ENCODE measurements at regions not wholly inside any gene's neighbourhood (a gene's known extent, or its start where the extent isn't known, plus 50 kb on each side); places are given as distances from the start of the nearest gene placed in this dataset.

- WGBS (ENCODE audit: insufficient coverage, low lambda C conversion rate), result 50% methylated on average over 2 of the region's 10 CpGs
Observed at GRCh38 chr20:51104960-51105920, 82.3 kb upstream of the KCNG1 start.

GRCh38 chr20:51100617-51101016, 77.7 kb upstream of the KCNG1 start:
- no peaks in the 10 kb centered on the region for H3K36me3 ChIP-seq (ENCODE audit: control insufficient read depth, insufficient read depth, low read length)
- no peak for DNase-seq
- H3K9me3 ChIP-seq (ENCODE audit: control insufficient read depth, low read depth, low read length), result no peaks in the 10 kb centered on the region
- no peak overlapping the region for H3K27ac ChIP-seq (ENCODE audit: low read length)
- no CpG with 5 or more reads among the region's 2 CpGs for WGBS (ENCODE audit: insufficient coverage, low lambda C conversion rate)
- H3K4me3 ChIP-seq (ENCODE audit: low read length), result no peak overlapping the region
- H3K4me1 ChIP-seq (ENCODE audit: control insufficient read depth, insufficient read depth, low read length), result peaks cover 26% of the 10 kb centered on the region
- H3K27me3 ChIP-seq (ENCODE audit: control insufficient read depth, insufficient read depth, low read length), result no peaks in the 10 kb centered on the region

More at GRCh38 chr20:51104960-51105920, 82.3 kb upstream of the KCNG1 start:
- peak in 1 of 2 donors; percentile 51 for DNase-seq
- H3K27ac ChIP-seq (ENCODE audit: low read length), result peak overlapping the region; percentile 50
- H3K4me1 ChIP-seq (ENCODE audit: control insufficient read depth, insufficient read depth, low read length), result peaks cover 7% of the 10 kb centered on the region
- no peaks in the 10 kb centered on the region for H3K9me3 ChIP-seq (ENCODE audit: control insufficient read depth, low read depth, low read length)
- H3K27me3 ChIP-seq (ENCODE audit: control insufficient read depth, insufficient read depth, low read length), result peaks cover 4% of the 10 kb centered on the region
- H3K4me3 ChIP-seq (ENCODE audit: low read length), result no peak overlapping the region
- no peaks in the 10 kb centered on the region for H3K36me3 ChIP-seq (ENCODE audit: control insufficient read depth, insufficient read depth, low read length)

- DNase-seq, result no peak
- no peak overlapping the region for H3K4me3 ChIP-seq (ENCODE audit: low read length)
- no peaks in the 10 kb centered on the region for H3K27me3 ChIP-seq (ENCODE audit: control insufficient read depth, insufficient read depth, low read length)
- H3K27ac ChIP-seq (ENCODE audit: low read length), result peak overlapping the region; percentile 85
- H3K4me1 ChIP-seq (ENCODE audit: control insufficient read depth, insufficient read depth, low read length), result peaks cover 22% of the 10 kb centered on the region
- WGBS (ENCODE audit: insufficient coverage, low lambda C conversion rate), result no CpG with 5 or more reads among the region's 1 CpG
- no peaks in the 10 kb centered on the region for H3K36me3 ChIP-seq (ENCODE audit: control insufficient read depth, insufficient read depth, low read length)
- no peaks in the 10 kb centered on the region for H3K9me3 ChIP-seq (ENCODE audit: control insufficient read depth, low read depth, low read length)
Observed at GRCh38 chr20:51098284-51098810, 75.4 kb upstream of the KCNG1 start.

GRCh38 chr20:51097351-51098120, 74.6 kb upstream of the KCNG1 start:
- WGBS (ENCODE audit: insufficient coverage, low lambda C conversion rate), result no CpG with 5 or more reads among the region's 8 CpGs
- Histone ChIP-seq H3K27ac (ENCODE audit: low read length) (peak overlapping the region; percentile 85), H3K4me3 (ENCODE audit: low read length) (no peak overlapping the region), H3K4me1 (ENCODE audit: control insufficient read depth, insufficient read depth, low read length) (peaks cover 22% of the 10 kb centered on the region), H3K27me3 (ENCODE audit: control insufficient read depth, insufficient read depth, low read length) (no peaks in the 10 kb centered on the region), H3K9me3 (ENCODE audit: control insufficient read depth, low read depth, low read length) (no peaks in the 10 kb centered on the region), H3K36me3 (ENCODE audit: control insufficient read depth, insufficient read depth, low read length) (no peaks in the 10 kb centered on the region)
- DNase-seq, result peak; percentile 58 to 92

- Histone ChIP-seq H3K4me1 (ENCODE audit: control insufficient read depth, insufficient read depth, low read length) (peaks cover 22% of the 10 kb centered on the region), H3K36me3 (ENCODE audit: control insufficient read depth, insufficient read depth, low read length) (no peaks in the 10 kb centered on the region), H3K9me3 (ENCODE audit: control insufficient read depth, low read depth, low read length) (no peaks in the 10 kb centered on the region), H3K4me3 (ENCODE audit: low read length) (no peak overlapping the region), H3K27me3 (ENCODE audit: control insufficient read depth, insufficient read depth, low read length) (no peaks in the 10 kb centered on the region), H3K27ac (ENCODE audit: low read length) (peak overlapping the region; percentile 85)
- WGBS (ENCODE audit: insufficient coverage, low lambda C conversion rate), result no CpG with 5 or more reads among the region's 13 CpGs
- DNase-seq, result peak in 1 of 2 donors; percentile 59
Observed at GRCh38 chr20:51096582-51097267, 73.8 kb upstream of the KCNG1 start.

- Histone ChIP-seq H3K4me1 (ENCODE audit: control insufficient read depth, insufficient read depth, low read length) (peaks cover 19% of the 10 kb centered on the region), H3K4me3 (ENCODE audit: low read length) (no peak overlapping the region), H3K27ac (ENCODE audit: low read length) (peak overlapping the region; percentile 85), H3K9me3 (ENCODE audit: control insufficient read depth, low read depth, low read length) (no peaks in the 10 kb centered on the region), H3K36me3 (ENCODE audit: control insufficient read depth, insufficient read depth, low read length) (no peaks in the 10 kb centered on the region), H3K27me3 (ENCODE audit: control insufficient read depth, insufficient read depth, low read length) (peaks cover 5% of the 10 kb centered on the region)
- DNase-seq, result no peak
- whole genome bisulfite sequencing (ENCODE audit: insufficient coverage, low lambda C conversion rate), result 90% methylated on average over 2 of the region's 7 CpGs
Observed at GRCh38 chr20:51095633-51096521, 73.0 kb upstream of the KCNG1 start.

GRCh38 chr20:51094221-51094620, 71.3 kb upstream of the KCNG1 start:
- Histone ChIP-seq H3K36me3 (ENCODE audit: control insufficient read depth, insufficient read depth, low read length) (no peaks in the 10 kb centered on the region), H3K27ac (ENCODE audit: low read length) (no peak overlapping the region), H3K4me1 (ENCODE audit: control insufficient read depth, insufficient read depth, low read length) (peaks cover 19% of the 10 kb centered on the region), H3K27me3 (ENCODE audit: control insufficient read depth, insufficient read depth, low read length) (peaks cover 5% of the 10 kb centered on the region), H3K9me3 (ENCODE audit: control insufficient read depth, low read depth, low read length) (no peaks in the 10 kb centered on the region), H3K4me3 (ENCODE audit: low read length) (no peak overlapping the region)
- 100% methylated on average over 1 of the region's 4 CpGs for WGBS (ENCODE audit: insufficient coverage, low lambda C conversion rate)
- DNase-seq, result no peak

- Histone ChIP-seq H3K4me3 (ENCODE audit: low read length) (no peak overlapping the region), H3K27ac (ENCODE audit: low read length) (no peak overlapping the region), H3K4me1 (ENCODE audit: control insufficient read depth, insufficient read depth, low read length) (peaks cover 19% of the 10 kb centered on the region), H3K9me3 (ENCODE audit: control insufficient read depth, low read depth, low read length) (no peaks in the 10 kb centered on the region), H3K27me3 (ENCODE audit: control insufficient read depth, insufficient read depth, low read length) (peaks cover 5% of the 10 kb centered on the region), H3K36me3 (ENCODE audit: control insufficient read depth, insufficient read depth, low read length) (no peaks in the 10 kb centered on the region)
- no peak for DNase-seq
- no CpG with 5 or more reads among the region's 7 CpGs for WGBS (ENCODE audit: insufficient coverage, low lambda C conversion rate)
Observed at GRCh38 chr20:51093240-51093763, 70.4 kb upstream of the KCNG1 start.

GRCh38 chr20:51092338-51092737, 69.4 kb upstream of the KCNG1 start:
- 17% methylated on average over 1 of the region's 4 CpGs for WGBS (ENCODE audit: insufficient coverage, low lambda C conversion rate)
- DNase-seq, result no peak
- H3K4me1 ChIP-seq (ENCODE audit: control insufficient read depth, insufficient read depth, low read length), result peaks cover 22% of the 10 kb centered on the region
- H3K27ac ChIP-seq (ENCODE audit: low read length), result no peak overlapping the region
- H3K27me3 ChIP-seq (ENCODE audit: control insufficient read depth, insufficient read depth, low read length), result peaks cover 5% of the 10 kb centered on the region
- H3K4me3 ChIP-seq (ENCODE audit: low read length), result no peak overlapping the region
- H3K36me3 ChIP-seq (ENCODE audit: control insufficient read depth, insufficient read depth, low read length), result no peaks in the 10 kb centered on the region
- H3K9me3 ChIP-seq (ENCODE audit: control insufficient read depth, low read depth, low read length), result no peaks in the 10 kb centered on the region
